ENCODE measurements at regions not wholly inside any gene's neighbourhood (a gene's known extent, or its start where the extent isn't known, plus 50 kb on each side); places are given as distances from the start of the nearest gene placed in this dataset.
"Not testable (repeated sequence)": the region's sequence is repeated elsewhere in the genome, so short reads cannot be mapped to it uniquely, and the experiment has no call there.

DNA sequence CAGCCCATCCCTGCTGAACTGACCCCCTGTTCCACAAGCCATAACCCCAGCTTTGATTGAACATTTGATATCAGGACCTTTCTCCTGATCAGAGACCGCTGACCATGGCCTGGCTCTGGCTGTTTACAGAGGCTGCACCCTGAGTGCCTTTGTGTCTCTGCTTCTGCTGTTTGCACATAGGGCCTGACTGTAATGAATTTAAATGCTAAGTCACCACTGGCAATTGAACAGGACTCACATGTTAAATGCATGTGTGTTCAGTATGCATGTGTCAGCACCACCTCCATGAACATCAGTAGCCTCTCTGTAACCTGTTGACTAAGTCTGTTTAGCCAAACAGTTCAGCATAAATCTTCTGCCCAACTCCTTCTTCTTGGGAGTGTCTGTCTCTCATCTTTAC lies 690.3 kb downstream of the TMEM121 start:
- TF ChIP-seq SPI1 (IDR thresholded peaks at IDR 0.05; ENCODE audit: low read depth, low read length) (no peak), POLR2AphosphoS5 (IDR thresholded peaks at IDR 0.05; ENCODE audit: low read depth, low read length) (no peak), POU2F2 (IDR thresholded peaks at IDR 0.05; ENCODE audit: low read depth, low read length) (no peak), TAF1 (IDR thresholded peaks at IDR 0.05; ENCODE audit: low read depth, low read length) (no peak)
- no peak for FAIRE-seq
- DNase-seq (ENCODE audit: insufficient read length, low spot score) = no peak

DNA sequence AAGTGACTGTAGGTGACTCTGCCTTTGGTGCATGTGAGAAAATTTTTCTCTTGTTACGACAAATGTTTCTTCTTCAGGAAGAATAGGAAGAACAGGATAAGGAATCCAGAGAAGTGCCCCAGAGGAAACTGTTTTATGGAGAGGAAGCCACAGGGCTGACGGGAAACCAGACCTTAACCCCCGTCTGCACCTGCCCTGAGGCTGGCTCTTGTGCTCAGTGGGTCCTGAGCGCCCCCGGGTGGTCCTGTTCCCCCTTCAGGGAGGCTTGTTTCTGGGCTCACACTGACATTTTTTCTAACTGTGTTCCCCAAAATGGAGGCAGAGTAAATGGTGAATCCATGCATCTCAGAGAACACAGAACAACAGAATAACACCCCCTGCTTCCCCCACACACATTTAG lies 691.8 kb downstream of the TMEM121 start:
- TF ChIP-seq TAF1 (IDR thresholded peaks at IDR 0.05; ENCODE audit: low read depth, low read length) (no peak), POLR2A (IDR thresholded peaks at IDR 0.05; ENCODE audit: low read depth, low read length) (no peak), SPI1 (IDR thresholded peaks at IDR 0.05; ENCODE audit: low read depth, low read length) (no peak), PAX5 (IDR thresholded peaks at IDR 0.05; ENCODE audit: insufficient read depth, low read length, severe bottlenecking) (no peak), POU2F2 (IDR thresholded peaks at IDR 0.05; ENCODE audit: low read depth, low read length) (no peak), POLR2AphosphoS5 (IDR thresholded peaks at IDR 0.05; ENCODE audit: low read depth, low read length) (no peak)
- FAIRE-seq = peak; percentile 65
- DNase-seq (ENCODE audit: insufficient read length, low spot score) = no peak

DNA sequence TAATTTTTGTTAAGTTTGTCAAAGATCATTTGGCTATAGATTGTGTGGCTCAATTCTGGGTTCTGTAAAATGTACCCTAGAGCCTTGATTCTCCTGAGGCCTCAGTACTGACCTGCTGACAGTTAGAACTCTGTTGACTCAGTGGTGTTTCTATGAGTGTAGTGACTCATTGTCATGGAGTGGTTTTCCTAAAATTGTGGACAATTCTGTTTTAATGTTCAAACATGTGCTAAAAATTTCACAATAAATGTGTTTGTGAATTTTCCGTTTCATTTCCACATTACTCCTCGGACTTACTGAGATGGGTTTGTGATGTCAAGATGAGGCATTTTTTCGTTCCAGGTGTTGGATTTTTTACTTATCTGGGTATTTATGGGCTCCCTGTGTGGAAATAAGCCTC lies 695.9 kb downstream of the TMEM121 start:
- TF ChIP-seq POLR2AphosphoS5 (IDR thresholded peaks at IDR 0.05; ENCODE audit: low read depth, low read length) (no peak), PAX5 (IDR thresholded peaks at IDR 0.05; ENCODE audit: insufficient read depth, low read length, severe bottlenecking) (no peak), TAF1 (IDR thresholded peaks at IDR 0.05; ENCODE audit: low read depth, low read length) (no peak), POU2F2 (IDR thresholded peaks at IDR 0.05; ENCODE audit: low read depth, low read length) (no peak)
- FAIRE-seq (no peak), DNase-seq (ENCODE audit: insufficient read length, low spot score) (no peak)

DNA sequence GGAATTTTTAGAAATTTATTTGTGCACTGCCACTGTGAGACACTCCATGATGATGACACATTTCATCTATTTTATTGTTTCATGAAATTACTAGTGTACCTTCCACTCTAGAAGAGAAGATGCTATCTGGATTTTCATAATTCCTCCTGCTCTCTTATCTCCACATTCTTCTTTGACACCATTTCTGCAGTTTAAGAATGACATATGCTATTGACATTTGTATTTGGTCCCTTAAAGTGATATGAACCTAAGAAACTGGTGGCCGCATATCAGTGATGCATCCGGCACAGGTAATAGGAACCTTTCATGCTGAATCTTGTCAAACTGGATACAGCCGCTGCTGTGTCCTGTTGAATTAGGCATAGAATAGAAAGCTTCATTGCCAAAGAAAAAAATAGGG lies 696.3 kb downstream of the TMEM121 start:
- DNase-seq (ENCODE audit: insufficient read length, low spot score) = no peak
- TF ChIP-seq POLR2A (IDR thresholded peaks at IDR 0.05; ENCODE audit: low read depth, low read length) (no peak), TAF1 (IDR thresholded peaks at IDR 0.05; ENCODE audit: low read depth, low read length) (no peak), POU2F2 (IDR thresholded peaks at IDR 0.05; ENCODE audit: low read depth, low read length) (no peak), PAX5 (IDR thresholded peaks at IDR 0.05; ENCODE audit: insufficient read depth, low read length, severe bottlenecking) (no peak), POLR2AphosphoS5 (IDR thresholded peaks at IDR 0.05; ENCODE audit: low read depth, low read length) (no peak), SPI1 (IDR thresholded peaks at IDR 0.05; ENCODE audit: low read depth, low read length) (no peak)
- FAIRE-seq = no peak

DNA sequence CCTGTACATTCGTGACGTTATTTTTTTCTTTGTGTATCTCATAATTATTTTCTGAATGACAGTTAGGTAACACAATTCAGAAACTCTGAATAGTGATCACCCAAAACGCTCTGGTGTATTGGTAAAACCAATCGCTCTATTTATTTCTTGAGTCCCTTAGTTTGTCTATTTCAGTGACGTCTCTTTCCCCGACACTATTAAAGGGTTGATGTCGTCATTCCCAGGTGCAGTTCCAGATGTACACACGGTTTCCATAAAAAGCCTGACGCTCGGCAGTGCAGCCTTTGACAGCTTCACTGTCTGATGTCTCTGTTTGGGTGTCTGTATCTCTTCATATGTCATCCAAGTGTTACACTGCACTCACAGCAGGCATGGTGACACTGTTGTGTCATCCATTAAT lies 701.4 kb downstream of the TMEM121 start:
- no peak for FAIRE-seq
- DNase-seq (ENCODE audit: insufficient read length, low spot score) = no peak
- TF ChIP-seq POLR2A (IDR thresholded peaks at IDR 0.05; ENCODE audit: low read depth, low read length) (no peak), PAX5 (IDR thresholded peaks at IDR 0.05; ENCODE audit: insufficient read depth, low read length, severe bottlenecking) (no peak), SPI1 (IDR thresholded peaks at IDR 0.05; ENCODE audit: low read depth, low read length) (no peak), POLR2AphosphoS5 (IDR thresholded peaks at IDR 0.05; ENCODE audit: low read depth, low read length) (no peak)

DNA sequence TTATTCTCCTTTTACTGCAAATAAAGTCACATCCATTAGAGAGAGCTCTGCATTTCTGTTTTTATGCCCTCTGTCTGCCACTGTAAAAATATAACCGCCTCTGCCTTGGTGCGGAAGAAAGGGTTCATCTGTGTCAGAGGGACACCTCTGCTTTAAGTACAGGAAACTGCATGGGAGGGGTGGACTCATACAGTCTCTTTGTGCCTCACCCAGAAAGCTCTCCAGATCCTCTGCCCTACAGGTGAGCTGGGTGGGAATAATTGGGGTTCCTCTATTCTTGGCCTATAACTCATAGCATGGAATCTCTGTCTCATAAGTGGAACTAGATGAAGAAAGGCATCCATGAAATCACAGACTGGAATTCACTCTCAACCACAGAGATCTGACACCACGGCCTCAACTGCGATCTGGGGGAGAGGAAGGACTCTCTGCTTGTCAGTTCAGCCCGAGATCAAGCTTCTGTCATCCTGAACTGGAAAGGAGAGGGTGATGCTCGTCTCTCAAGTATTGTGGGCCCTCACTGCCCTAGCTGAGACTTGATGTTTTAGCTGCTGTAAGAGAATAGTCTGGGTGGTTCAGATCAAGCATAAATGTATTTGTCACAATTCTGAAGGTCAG lies 702.3 kb downstream of the TMEM121 start:
- DNase-seq (ENCODE audit: insufficient read length, low spot score) = no peak
- FAIRE-seq = no peak
- no peak for TF ChIP-seq PAX5 (IDR thresholded peaks at IDR 0.05; ENCODE audit: insufficient read depth, low read length, severe bottlenecking)
- no peak for TF ChIP-seq SPI1 (IDR thresholded peaks at IDR 0.05; ENCODE audit: low read depth, low read length)
- no peak for TF ChIP-seq POLR2A (IDR thresholded peaks at IDR 0.05; ENCODE audit: low read depth, low read length)
- TF ChIP-seq TAF1 (IDR thresholded peaks at IDR 0.05; ENCODE audit: low read depth, low read length) = no peak
- no peak for TF ChIP-seq POU2F2 (IDR thresholded peaks at IDR 0.05; ENCODE audit: low read depth, low read length)
- no peak for TF ChIP-seq POLR2AphosphoS5 (IDR thresholded peaks at IDR 0.05; ENCODE audit: low read depth, low read length)

DNA sequence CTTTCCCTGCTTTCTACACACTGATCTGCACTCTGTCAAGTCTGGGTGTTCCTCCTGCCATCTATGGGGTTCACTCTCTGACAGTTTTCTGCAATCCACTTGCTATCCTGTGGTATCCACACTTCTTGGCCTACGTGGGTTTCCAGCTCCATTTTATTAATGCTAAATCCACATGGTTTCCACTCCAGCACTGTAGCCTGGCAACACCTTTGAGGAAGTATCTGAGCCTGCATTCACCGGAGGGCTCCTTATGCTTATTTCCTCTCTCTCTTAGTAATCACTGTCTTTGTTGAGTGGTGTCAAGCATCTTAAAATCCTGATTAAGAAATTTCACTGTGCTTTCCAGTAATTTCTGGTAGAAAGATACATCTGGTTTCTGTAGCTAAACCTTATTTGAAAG lies 703.7 kb downstream of the TMEM121 start:
- TF ChIP-seq POLR2A (IDR thresholded peaks at IDR 0.05; ENCODE audit: low read depth, low read length) (no peak), POLR2AphosphoS5 (IDR thresholded peaks at IDR 0.05; ENCODE audit: low read depth, low read length) (no peak), POU2F2 (IDR thresholded peaks at IDR 0.05; ENCODE audit: low read depth, low read length) (no peak), PAX5 (IDR thresholded peaks at IDR 0.05; ENCODE audit: insufficient read depth, low read length, severe bottlenecking) (no peak), SPI1 (IDR thresholded peaks at IDR 0.05; ENCODE audit: low read depth, low read length) (no peak), TAF1 (IDR thresholded peaks at IDR 0.05; ENCODE audit: low read depth, low read length) (no peak)
- FAIRE-seq = no peak

DNA sequence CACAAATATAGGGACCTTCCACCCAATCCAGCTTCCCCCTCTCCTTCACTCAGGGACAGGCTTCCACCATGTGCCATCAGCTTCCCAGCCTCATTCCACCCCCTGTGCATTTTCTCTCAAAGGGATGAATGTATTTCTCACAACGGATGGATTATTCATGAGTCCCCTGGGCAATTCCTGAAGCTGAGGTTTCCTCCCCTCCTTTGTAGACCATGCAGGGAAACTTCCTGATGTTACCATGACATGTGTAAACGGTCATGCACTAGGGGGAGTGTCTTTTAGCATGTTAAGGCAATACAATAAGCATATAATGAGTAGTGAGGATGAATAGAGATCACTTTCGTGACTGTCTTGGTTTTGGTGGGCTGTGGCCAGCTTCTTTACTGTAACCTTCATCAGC lies 706.8 kb downstream of the TMEM121 start:
- not testable (repeated sequence) for FAIRE-seq; DNase-seq (ENCODE audit: insufficient read length, low spot score)

More for the DNA sequence above, 703.7 kb downstream of the TMEM121 start:
- no peak for DNase-seq (ENCODE audit: insufficient read length, low spot score)

DNA sequence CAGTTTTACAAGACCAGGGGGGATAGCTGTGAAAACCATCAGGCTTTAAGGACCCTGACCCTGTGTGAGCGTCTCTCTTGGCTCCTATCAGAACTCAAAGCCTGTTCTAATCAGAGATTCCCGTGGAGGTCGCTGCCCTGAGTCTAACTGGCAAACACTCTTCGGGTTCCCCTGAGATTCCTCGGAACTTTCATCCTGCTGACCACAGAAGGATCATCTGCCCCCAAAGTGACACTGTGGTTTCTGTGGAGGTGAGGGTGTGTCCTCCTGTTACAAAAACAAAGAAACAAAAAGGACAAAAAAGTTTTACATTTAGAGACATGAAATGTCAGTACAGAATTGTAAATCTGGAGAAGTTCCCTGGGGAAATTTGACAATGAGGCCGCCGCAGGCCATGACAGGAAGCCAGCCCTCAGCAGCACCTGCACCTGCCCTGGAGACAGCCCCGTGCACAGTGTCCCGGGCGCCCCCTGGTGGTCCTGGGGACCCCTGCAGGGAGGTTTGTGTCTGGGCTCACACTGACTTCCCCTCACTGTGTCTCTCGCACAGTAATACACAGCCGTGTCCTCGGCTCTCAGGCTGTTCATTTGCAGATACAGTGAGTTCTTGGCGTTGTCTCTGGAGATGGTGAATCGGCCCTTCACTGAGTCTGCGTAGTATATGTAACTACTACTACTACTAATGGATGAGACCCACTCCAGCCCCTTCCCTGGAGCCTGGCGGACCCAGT lies 708.3 kb downstream of the TMEM121 start:
- not testable (repeated sequence) for DNase-seq (ENCODE audit: insufficient read length, low spot score)

DNA sequence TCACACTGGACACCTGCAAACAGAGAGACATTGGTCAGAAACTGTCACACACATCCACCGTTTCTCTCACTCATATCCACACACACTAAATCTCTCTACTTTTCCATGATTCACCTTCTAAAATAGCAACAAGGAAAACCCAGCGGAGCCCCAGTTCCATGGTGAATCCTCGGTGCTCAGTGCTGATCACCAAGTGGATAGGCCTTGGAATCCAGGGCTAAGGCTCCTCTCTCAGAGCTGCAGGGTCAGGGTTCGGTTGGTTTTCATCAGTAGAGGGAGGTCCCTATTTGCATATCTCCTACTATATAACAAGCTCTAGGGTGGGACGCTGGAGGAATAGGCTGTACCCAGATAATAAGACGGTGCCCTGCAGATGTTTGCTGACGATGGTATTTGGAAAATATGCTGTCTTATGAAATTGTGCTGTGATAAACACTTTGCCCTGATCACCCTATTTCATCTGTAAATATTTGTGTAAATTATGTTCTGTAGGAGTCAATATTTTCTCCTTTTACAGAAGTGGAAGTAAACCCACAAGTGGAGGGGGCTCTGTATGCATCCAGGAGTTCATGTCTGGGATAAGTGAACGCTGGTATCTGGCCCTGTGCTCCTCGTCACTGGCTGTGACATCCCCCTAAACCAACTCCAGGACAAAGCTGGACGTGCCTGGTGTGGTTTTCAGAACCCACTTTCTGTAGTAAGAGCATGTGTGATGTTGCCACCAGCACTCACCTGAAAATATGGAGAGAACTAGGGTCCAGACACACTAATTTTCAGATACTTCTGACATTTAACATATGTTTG lies 709.2 kb downstream of the TMEM121 start:
- no peak for DNase-seq (ENCODE audit: insufficient read length, low spot score)
- no peak for TF ChIP-seq POLR2A (IDR thresholded peaks at IDR 0.05; ENCODE audit: low read depth, low read length)
- TF ChIP-seq POU2F2 (IDR thresholded peaks at IDR 0.05; ENCODE audit: low read depth, low read length) = no peak
- no peak for TF ChIP-seq SPI1 (IDR thresholded peaks at IDR 0.05; ENCODE audit: low read depth, low read length)
- TF ChIP-seq PAX5 (IDR thresholded peaks at IDR 0.05; ENCODE audit: insufficient read depth, low read length, severe bottlenecking) = no peak
- no peak for TF ChIP-seq TAF1 (IDR thresholded peaks at IDR 0.05; ENCODE audit: low read depth, low read length)
- no peak for TF ChIP-seq POLR2AphosphoS5 (IDR thresholded peaks at IDR 0.05; ENCODE audit: low read depth, low read length)
- peak; percentile 35 for FAIRE-seq

More for the DNA sequence above, 708.3 kb downstream of the TMEM121 start:
- peak; percentile 69 for FAIRE-seq
